ENCODE measurements at regions not wholly inside any gene's neighbourhood (a gene's known extent, or its start where the extent isn't known, plus 50 kb on each side); places are given as distances from the start of the nearest gene placed in this dataset.

DNA sequence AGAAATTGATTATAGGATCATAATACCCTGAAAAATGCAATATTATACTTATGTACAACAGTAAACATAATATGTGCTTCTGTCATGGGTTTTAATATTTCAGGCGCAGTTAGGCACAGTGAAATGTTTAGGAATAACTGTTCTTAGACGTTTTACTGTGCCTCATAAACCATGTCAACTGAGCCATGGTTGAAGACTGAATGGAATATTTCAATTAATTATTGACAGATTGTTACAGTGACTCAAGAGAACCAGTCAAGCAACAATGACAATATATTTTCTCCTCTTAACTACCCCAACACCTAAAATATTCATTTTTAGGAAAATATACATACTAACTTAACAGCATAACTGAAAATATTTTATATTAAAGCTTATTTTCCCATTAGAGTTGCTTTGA is 852.7 kb upstream of the FRG1 start:
- TF ChIP-seq, protein P1, sequence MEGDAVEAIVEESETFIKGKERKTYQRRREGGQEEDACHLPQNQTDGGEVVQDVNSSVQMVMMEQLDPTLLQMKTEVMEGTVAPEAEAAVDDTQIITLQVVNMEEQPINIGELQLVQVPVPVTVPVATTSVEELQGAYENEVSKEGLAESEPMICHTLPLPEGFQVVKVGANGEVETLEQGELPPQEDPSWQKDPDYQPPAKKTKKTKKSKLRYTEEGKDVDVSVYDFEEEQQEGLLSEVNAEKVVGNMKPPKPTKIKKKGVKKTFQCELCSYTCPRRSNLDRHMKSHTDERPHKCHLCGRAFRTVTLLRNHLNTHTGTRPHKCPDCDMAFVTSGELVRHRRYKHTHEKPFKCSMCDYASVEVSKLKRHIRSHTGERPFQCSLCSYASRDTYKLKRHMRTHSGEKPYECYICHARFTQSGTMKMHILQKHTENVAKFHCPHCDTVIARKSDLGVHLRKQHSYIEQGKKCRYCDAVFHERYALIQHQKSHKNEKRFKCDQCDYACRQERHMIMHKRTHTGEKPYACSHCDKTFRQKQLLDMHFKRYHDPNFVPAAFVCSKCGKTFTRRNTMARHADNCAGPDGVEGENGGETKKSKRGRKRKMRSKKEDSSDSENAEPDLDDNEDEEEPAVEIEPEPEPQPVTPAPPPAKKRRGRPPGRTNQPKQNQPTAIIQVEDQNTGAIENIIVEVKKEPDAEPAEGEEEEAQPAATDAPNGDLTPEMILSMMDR (IDR thresholded peaks at IDR 0.05) = no peak
- no peak for TF ChIP-seq POLR2A (IDR thresholded peaks at IDR 0.05)

Data from lower leg skin (tissue), 3 donors.